ENCODE measurements at regions not wholly inside any gene's neighbourhood (a gene's known extent, or its start where the extent isn't known, plus 50 kb on each side); places are given as distances from the start of the nearest gene placed in this dataset.

DNA sequence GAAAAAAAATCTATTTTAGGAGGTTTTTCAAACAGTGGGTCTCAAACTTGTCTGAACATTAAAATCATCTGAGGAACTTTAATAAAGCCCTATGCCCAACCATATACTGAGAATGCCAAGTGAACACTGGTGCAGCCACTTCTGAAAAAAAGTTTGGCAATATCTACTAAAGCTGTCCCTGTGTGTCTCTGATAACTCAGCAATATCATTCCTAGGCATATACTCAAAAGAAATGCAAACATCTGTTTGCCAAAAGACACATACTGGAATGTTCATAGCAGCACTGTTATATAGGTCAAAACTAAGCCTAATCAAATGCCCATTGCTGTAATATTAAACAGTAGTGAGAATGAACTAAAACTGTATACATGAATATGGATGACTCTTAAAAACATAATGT is 74.2 kb upstream of the RGS4 start:
- TF ChIP-seq, protein P1, sequence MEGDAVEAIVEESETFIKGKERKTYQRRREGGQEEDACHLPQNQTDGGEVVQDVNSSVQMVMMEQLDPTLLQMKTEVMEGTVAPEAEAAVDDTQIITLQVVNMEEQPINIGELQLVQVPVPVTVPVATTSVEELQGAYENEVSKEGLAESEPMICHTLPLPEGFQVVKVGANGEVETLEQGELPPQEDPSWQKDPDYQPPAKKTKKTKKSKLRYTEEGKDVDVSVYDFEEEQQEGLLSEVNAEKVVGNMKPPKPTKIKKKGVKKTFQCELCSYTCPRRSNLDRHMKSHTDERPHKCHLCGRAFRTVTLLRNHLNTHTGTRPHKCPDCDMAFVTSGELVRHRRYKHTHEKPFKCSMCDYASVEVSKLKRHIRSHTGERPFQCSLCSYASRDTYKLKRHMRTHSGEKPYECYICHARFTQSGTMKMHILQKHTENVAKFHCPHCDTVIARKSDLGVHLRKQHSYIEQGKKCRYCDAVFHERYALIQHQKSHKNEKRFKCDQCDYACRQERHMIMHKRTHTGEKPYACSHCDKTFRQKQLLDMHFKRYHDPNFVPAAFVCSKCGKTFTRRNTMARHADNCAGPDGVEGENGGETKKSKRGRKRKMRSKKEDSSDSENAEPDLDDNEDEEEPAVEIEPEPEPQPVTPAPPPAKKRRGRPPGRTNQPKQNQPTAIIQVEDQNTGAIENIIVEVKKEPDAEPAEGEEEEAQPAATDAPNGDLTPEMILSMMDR (IDR thresholded peaks at IDR 0.05) = no peak
- no peak for TF ChIP-seq POLR2A (IDR thresholded peaks at IDR 0.05)
